ENCODE measurements at regions not wholly inside any gene's neighbourhood (a gene's known extent, or its start where the extent isn't known, plus 50 kb on each side); places are given as distances from the start of the nearest gene placed in this dataset.
"Not testable (repeated sequence)": the region's sequence is repeated elsewhere in the genome, so short reads cannot be mapped to it uniquely, and the experiment has no call there.

DNA sequence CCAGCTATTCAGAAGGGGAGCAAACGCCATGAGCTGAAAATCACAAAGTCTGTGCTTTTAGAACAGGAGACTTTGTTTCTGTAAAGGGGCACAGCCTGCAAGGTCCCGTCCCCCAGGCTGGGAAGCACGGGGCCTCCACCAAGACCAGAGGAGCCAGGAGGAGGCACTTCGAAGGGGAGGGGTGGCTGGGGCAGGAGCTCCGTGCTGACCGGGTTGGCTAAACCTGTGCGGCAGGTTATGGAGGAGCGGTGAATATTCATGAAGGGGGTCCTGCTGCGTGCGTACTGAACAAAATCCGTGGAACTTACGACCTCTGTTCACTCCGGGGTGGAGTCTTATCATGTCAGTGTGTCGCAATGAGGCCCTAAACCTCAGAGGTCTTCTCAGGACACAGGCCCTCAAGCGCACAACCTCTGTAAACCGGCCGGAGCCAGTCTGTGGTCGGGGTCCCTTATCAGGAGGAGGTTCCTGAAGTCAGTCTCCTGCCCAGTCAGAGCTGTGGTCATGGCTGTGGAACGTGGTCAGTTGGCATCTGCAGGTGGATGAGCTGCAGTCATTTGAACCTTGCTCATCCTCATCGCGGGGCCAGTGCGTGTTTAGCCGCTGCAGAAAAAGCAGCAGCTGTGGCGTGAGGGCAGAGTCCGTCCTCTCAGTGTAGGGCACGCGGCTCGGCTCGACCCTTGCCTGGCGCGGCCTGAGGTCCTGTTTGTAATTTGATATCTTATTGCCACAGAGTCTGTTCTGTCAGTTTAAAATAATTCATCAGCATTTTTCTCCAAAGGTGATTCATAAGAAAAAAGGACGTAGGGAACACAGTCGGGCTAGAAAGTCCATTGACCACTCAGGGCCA, 5507.7 kb upstream of the TPTE start:
- H3K27ac ChIP-seq (ENCODE audit: low read depth in 1 of 2, low read length in 1 of 2); H3K9me3 ChIP-seq (ENCODE audit: control insufficient read depth in 2 of 2, insufficient read depth in 1 of 2, low read length in 1 of 2); H3K4me1 ChIP-seq (ENCODE audit: control insufficient read depth in 2 of 2, insufficient read depth in 2 of 2, low read length in 2 of 2); H3K36me3 ChIP-seq (ENCODE audit: control insufficient read depth in 2 of 2, insufficient read depth in 2 of 2, low read length in 1 of 2); DNase-seq (ENCODE audit: low read depth in 6 of 9, low spot score in 9 of 9); H3K27me3 ChIP-seq (ENCODE audit: control insufficient read depth in 2 of 2, insufficient read depth in 1 of 2, low read length in 1 of 2); H3K4me3 ChIP-seq (ENCODE audit: low read length in 2 of 2): not testable (repeated sequence)
- WGBS: no CpG with 5 or more reads among the region's 33 CpGs

DNA sequence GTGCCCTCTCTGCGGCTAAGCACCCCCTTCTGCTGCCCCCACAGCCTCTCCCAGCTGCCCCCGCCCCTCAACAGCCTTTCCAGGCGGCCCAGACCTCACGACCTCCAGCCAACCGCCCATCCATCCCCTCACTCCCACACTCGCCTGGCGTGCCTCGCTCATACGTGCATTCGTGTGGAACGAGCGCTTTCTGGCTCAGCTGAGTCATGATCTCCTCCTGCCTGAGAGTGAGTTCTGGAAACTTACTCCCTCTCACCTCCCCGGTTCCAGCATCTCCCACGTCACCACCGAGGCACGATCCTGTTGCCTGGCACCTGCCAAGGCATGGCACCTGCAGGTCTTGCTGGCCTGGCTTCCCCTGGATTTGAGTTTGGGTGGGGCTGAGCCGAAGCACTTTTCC, 5506.2 kb upstream of the TPTE start:
- not testable (repeated sequence) for H3K36me3 ChIP-seq (ENCODE audit: control insufficient read depth in 2 of 2, insufficient read depth in 2 of 2, low read length in 1 of 2); H3K27ac ChIP-seq (ENCODE audit: low read depth in 1 of 2, low read length in 1 of 2); H3K27me3 ChIP-seq (ENCODE audit: control insufficient read depth in 2 of 2, insufficient read depth in 1 of 2, low read length in 1 of 2); DNase-seq (ENCODE audit: low read depth in 6 of 9, low spot score in 9 of 9); H3K4me1 ChIP-seq (ENCODE audit: control insufficient read depth in 2 of 2, insufficient read depth in 2 of 2, low read length in 2 of 2); H3K4me3 ChIP-seq (ENCODE audit: low read length in 2 of 2); H3K9me3 ChIP-seq (ENCODE audit: control insufficient read depth in 2 of 2, insufficient read depth in 1 of 2, low read length in 1 of 2)
- no CpG with 5 or more reads among the region's 17 CpGs for WGBS

DNA sequence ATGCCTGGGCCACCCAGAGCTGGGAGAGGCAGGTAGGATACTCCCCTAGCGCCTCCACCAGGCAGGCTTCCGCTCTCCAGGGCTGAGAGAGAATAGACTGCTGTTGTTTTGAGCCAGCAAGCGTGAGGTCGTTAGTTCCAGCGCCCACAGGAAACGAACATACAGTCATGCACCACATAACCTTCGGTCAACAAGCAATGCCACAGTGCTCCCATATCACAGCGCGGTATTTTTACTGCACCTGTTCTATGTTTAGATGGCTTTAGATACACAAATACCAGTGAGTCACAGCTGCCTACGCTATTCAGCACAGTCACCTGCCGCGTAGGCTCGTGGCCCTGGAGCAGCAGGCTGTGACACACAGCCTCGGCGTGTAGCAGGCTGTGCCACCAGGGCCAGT, 5502.3 kb upstream of the TPTE start:
- not testable (repeated sequence) for H3K27me3 ChIP-seq (ENCODE audit: control insufficient read depth in 2 of 2, insufficient read depth in 1 of 2, low read length in 1 of 2); H3K4me3 ChIP-seq (ENCODE audit: low read length in 2 of 2); H3K9me3 ChIP-seq (ENCODE audit: control insufficient read depth in 2 of 2, insufficient read depth in 1 of 2, low read length in 1 of 2); H3K27ac ChIP-seq (ENCODE audit: low read depth in 1 of 2, low read length in 1 of 2); H3K4me1 ChIP-seq (ENCODE audit: control insufficient read depth in 2 of 2, insufficient read depth in 2 of 2, low read length in 2 of 2); H3K36me3 ChIP-seq (ENCODE audit: control insufficient read depth in 2 of 2, insufficient read depth in 2 of 2, low read length in 1 of 2); DNase-seq (ENCODE audit: low read depth in 6 of 9, low spot score in 9 of 9)
- no CpG with 5 or more reads among the region's 15 CpGs for WGBS

DNA sequence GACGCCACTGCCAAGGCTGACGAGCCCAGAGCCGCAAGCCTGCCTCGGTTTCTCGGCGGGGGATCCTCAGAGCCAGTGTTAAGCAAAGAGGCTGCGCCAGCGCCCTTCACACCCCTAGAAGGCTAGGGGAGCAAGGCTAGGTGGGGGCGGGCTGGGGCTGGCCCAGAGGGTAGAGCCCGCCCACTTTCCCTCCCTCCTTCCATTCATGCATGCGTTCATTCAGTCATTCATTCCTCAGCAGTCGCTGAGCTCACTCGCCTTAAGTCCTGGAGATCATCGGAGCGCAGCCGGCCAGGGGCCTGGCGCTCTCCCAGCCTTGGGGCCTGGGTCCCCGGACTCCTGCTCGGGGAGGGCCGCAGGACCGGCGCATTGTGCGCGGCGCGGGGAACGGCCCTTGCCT, 5499.6 kb upstream of the TPTE start:
- not testable (repeated sequence) for H3K4me1 ChIP-seq (ENCODE audit: control insufficient read depth in 2 of 2, insufficient read depth in 2 of 2, low read length in 2 of 2); H3K27me3 ChIP-seq (ENCODE audit: control insufficient read depth in 2 of 2, insufficient read depth in 1 of 2, low read length in 1 of 2); H3K4me3 ChIP-seq (ENCODE audit: low read length in 2 of 2); DNase-seq (ENCODE audit: low read depth in 6 of 9, low spot score in 9 of 9); H3K36me3 ChIP-seq (ENCODE audit: control insufficient read depth in 2 of 2, insufficient read depth in 2 of 2, low read length in 1 of 2); H3K27ac ChIP-seq (ENCODE audit: low read depth in 1 of 2, low read length in 1 of 2); H3K9me3 ChIP-seq (ENCODE audit: control insufficient read depth in 2 of 2, insufficient read depth in 1 of 2, low read length in 1 of 2)
- no CpG with 5 or more reads among the region's 27 CpGs for WGBS

DNA sequence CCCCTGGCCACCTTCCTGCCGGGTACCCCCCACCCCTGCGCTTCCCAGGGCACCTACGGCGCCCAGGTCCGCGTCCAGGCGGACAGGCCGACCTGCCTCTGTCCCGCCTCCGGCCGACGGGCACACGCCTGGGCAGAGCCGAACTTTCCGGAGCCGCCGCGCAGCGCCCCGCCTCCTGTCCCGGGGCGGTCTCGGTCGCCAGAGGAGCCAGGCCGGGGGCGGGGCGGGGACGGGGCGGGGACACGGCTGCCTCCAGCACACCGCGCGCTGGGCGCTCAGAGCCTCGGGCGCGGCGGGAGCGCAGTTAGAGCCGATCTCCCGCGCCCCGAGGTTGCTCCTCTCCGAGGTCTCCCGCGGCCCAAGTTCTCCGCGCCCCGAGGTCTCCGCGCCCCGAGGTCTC, 5499.1 kb upstream of the TPTE start:
- H3K27me3 ChIP-seq (ENCODE audit: control insufficient read depth in 2 of 2, insufficient read depth in 1 of 2, low read length in 1 of 2); H3K4me3 ChIP-seq (ENCODE audit: low read length in 2 of 2); DNase-seq (ENCODE audit: low read depth in 6 of 9, low spot score in 9 of 9); H3K27ac ChIP-seq (ENCODE audit: low read depth in 1 of 2, low read length in 1 of 2); H3K36me3 ChIP-seq (ENCODE audit: control insufficient read depth in 2 of 2, insufficient read depth in 2 of 2, low read length in 1 of 2); H3K4me1 ChIP-seq (ENCODE audit: control insufficient read depth in 2 of 2, insufficient read depth in 2 of 2, low read length in 2 of 2); H3K9me3 ChIP-seq (ENCODE audit: control insufficient read depth in 2 of 2, insufficient read depth in 1 of 2, low read length in 1 of 2): not testable (repeated sequence)
- no CpG with 5 or more reads among the region's 52 CpGs for WGBS

DNA sequence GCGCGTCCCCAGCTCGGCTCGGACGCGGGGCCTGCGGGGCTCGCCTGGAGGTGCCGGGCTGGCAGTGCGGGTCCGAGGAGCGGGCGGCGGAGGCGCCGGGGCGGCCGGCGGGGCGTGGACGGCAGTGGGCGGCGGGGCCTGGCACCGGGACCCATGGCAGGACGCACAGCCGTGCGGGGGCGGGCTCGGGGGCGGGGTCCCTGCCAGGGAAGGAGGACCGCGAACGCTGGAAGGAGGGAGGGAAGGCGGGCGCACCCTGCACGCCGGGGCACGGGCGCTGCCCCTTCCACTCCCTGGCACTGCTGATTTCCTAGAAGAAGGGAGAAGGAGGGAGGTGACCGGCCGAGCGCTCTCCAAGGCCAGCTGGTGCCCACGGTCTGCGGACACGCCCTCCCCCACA, 5498.6 kb upstream of the TPTE start:
- not testable (repeated sequence) for H3K4me3 ChIP-seq (ENCODE audit: low read length in 2 of 2); DNase-seq (ENCODE audit: low read depth in 6 of 9, low spot score in 9 of 9); H3K27me3 ChIP-seq (ENCODE audit: control insufficient read depth in 2 of 2, insufficient read depth in 1 of 2, low read length in 1 of 2); H3K36me3 ChIP-seq (ENCODE audit: control insufficient read depth in 2 of 2, insufficient read depth in 2 of 2, low read length in 1 of 2); H3K27ac ChIP-seq (ENCODE audit: low read depth in 1 of 2, low read length in 1 of 2); H3K4me1 ChIP-seq (ENCODE audit: control insufficient read depth in 2 of 2, insufficient read depth in 2 of 2, low read length in 2 of 2); H3K9me3 ChIP-seq (ENCODE audit: control insufficient read depth in 2 of 2, insufficient read depth in 1 of 2, low read length in 1 of 2)
- no CpG with 5 or more reads among the region's 45 CpGs for WGBS

DNA sequence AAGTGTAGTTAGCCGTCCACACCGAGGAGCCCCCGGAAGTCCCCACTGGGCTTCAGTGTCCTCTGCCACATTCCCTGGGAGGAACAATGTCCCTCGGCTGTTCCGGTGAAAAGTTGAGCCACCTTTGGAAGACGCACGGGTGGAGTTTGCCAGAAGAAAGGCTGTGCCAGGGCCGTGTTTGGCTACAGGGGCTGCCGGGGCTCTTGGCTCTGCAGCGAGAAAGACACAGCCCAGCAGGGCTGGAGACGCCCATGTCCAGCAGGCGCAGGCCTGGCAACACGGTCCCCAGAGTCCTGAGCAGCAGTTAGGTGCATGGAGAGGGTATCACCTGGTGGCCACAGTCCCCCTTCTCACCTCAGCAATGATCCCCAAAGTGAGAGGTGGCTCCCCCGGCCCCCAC, 5486.2 kb upstream of the TPTE start:
- H3K9me3 ChIP-seq (ENCODE audit: control insufficient read depth in 2 of 2, insufficient read depth in 1 of 2, low read length in 1 of 2); H3K4me3 ChIP-seq (ENCODE audit: low read length in 2 of 2); H3K27me3 ChIP-seq (ENCODE audit: control insufficient read depth in 2 of 2, insufficient read depth in 1 of 2, low read length in 1 of 2); H3K36me3 ChIP-seq (ENCODE audit: control insufficient read depth in 2 of 2, insufficient read depth in 2 of 2, low read length in 1 of 2); H3K27ac ChIP-seq (ENCODE audit: low read depth in 1 of 2, low read length in 1 of 2); DNase-seq (ENCODE audit: low read depth in 6 of 9, low spot score in 9 of 9); H3K4me1 ChIP-seq (ENCODE audit: control insufficient read depth in 2 of 2, insufficient read depth in 2 of 2, low read length in 2 of 2): not testable (repeated sequence)
- WGBS: no CpG with 5 or more reads among the region's 14 CpGs

DNA sequence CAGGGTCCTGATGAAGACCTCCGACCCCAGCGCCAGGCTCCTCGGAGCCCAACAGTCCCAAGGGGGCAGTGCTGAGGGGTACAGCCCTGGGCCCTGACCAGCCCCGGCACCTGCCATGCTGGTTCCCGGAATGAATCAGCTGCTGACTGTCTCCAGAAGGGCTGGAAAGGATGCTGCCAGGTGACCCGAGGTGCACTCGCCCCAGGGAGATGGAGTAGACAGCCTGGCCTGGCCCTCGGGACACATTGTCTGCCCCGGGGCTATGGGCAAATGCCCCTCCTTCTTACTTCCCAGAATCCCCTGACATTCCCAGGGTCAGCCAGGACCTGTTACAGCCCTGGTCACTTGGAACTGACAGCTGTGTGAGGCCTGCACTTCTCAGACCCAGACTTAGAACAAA, 5485.8 kb upstream of the TPTE start:
- not testable (repeated sequence) for H3K27ac ChIP-seq (ENCODE audit: low read depth in 1 of 2, low read length in 1 of 2); DNase-seq (ENCODE audit: low read depth in 6 of 9, low spot score in 9 of 9); H3K36me3 ChIP-seq (ENCODE audit: control insufficient read depth in 2 of 2, insufficient read depth in 2 of 2, low read length in 1 of 2); H3K4me3 ChIP-seq (ENCODE audit: low read length in 2 of 2); H3K4me1 ChIP-seq (ENCODE audit: control insufficient read depth in 2 of 2, insufficient read depth in 2 of 2, low read length in 2 of 2); H3K9me3 ChIP-seq (ENCODE audit: control insufficient read depth in 2 of 2, insufficient read depth in 1 of 2, low read length in 1 of 2); H3K27me3 ChIP-seq (ENCODE audit: control insufficient read depth in 2 of 2, insufficient read depth in 1 of 2, low read length in 1 of 2)
- WGBS: 100% methylated on average over 5 of the region's 9 CpGs

DNA sequence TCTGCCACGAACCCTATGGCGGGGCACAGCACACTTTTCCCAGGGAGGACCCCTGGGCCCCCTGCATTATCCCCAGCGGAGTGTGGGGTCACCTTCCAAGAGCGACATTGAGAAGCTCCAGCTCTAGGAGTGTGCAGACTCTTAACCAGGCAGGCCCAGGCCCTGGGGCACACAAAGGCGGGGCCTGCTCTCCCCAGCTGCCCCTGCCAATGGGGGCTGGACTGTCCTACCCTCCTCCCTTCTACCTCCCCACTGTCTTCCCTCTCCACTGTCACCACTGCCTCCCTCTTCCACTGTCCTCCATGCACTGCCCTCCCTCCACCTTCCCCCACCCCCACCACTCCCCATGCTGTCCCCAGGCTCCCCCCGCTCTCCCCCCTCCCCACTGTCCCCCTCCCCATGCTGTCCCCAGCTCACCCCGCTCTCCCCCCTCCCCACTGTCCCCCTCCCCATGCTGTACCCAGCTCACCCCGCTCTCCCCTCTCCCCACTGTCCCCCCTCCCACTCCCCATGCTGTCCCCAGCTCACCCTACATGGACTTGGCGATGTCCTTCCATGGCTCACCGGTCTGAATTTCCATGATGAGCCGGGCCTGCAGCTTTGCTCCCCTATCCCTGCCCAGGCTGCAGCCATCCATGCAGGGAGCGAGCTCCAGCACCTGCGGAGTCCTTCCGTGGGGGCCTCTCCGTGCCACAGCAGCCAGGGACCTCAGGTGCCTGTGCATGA, 5483.6 kb upstream of the TPTE start:
- 98% methylated on average over 8 of the region's 15 CpGs for WGBS
- H3K27ac ChIP-seq (ENCODE audit: low read depth in 1 of 2, low read length in 1 of 2); H3K4me3 ChIP-seq (ENCODE audit: low read length in 2 of 2); DNase-seq (ENCODE audit: low read depth in 6 of 9, low spot score in 9 of 9); H3K9me3 ChIP-seq (ENCODE audit: control insufficient read depth in 2 of 2, insufficient read depth in 1 of 2, low read length in 1 of 2); H3K4me1 ChIP-seq (ENCODE audit: control insufficient read depth in 2 of 2, insufficient read depth in 2 of 2, low read length in 2 of 2); H3K36me3 ChIP-seq (ENCODE audit: control insufficient read depth in 2 of 2, insufficient read depth in 2 of 2, low read length in 1 of 2); H3K27me3 ChIP-seq (ENCODE audit: control insufficient read depth in 2 of 2, insufficient read depth in 1 of 2, low read length in 1 of 2): not testable (repeated sequence)
